ENCODE measurements at regions not wholly inside any gene's neighbourhood (a gene's known extent, or its start where the extent isn't known, plus 50 kb on each side); places are given as distances from the start of the nearest gene placed in this dataset.

- TF ChIP-seq REST (IDR thresholded peaks at IDR 0.05; ENCODE audit: unreplicated experiment) (no peak), ZNF114 (CRISPR knock-in tag; IDR thresholded peaks at IDR 0.05) (no peak), NANOG (IDR thresholded peaks at IDR 0.05; ENCODE audit: borderline replicate concordance) (no peak), ETS1 (IDR thresholded peaks at IDR 0.05) (no peak), EZH2 (IDR thresholded peaks at IDR 0.05; ENCODE audit: low read depth, unreplicated experiment) (no peak), EZH2phosphoT487 (IDR thresholded peaks at IDR 0.05; ENCODE audit: unreplicated experiment) (no peak), CREB1 (CRISPR knock-in tag; IDR thresholded peaks at IDR 0.05; ENCODE audit: low read depth) (no peak), STAT1 (IDR thresholded peaks at IDR 0.05; ENCODE audit: unreplicated experiment) (no peak), ZNF331 (CRISPR knock-in tag; IDR thresholded peaks at IDR 0.05; ENCODE audit: low read depth) (no peak), CTCF (conservative IDR thresholded peaks at IDR 0.05; ENCODE audit: low read depth in 2 of 2) (no peak), JUNB (IDR thresholded peaks at IDR 0.05; ENCODE audit: unreplicated experiment) (no peak)
These were observed 213.0 kb upstream of the ADAMTS16 start (continued) for GRCh38 chr5:4927097-4927496.

- Histone ChIP-seq H3K79me2 (replicated peaks; ENCODE audit: insufficient read depth) (no peaks in the 10 kb centered on the region), H3K4me3 (no peak overlapping the region), H3K36me3 (ENCODE audit: insufficient read depth) (no peaks in the 10 kb centered on the region), H2AFZ (no peak overlapping the region), H3K27me3 (ENCODE audit: insufficient read depth) (no peaks in the 10 kb centered on the region), H4K20me1 (replicated peaks; ENCODE audit: insufficient read depth) (no peaks in the 10 kb centered on the region), H3K27ac (ENCODE audit: low read depth) (no peak overlapping the region), H3K4me1 (ENCODE audit: insufficient read depth) (no peaks in the 10 kb centered on the region), H3K4me2 (no peak overlapping the region), H3F3A (replicated peaks; ENCODE audit: low read depth) (no peaks in the 10 kb centered on the region), H3K9me2 (ENCODE audit: insufficient read depth) (no peaks in the 10 kb centered on the region)
- peaks cover 2% of the 10 kb centered on the region for H3K27me3 Mint-ChIP-seq (ENCODE audit: insufficient read depth, low read depth, poor library complexity)
- H3K9me3 Mint-ChIP-seq: no peaks in the 10 kb centered on the region; the same call in 2 of the 3 replicates
- no peaks in the 10 kb centered on the region for H3K36me3 Mint-ChIP-seq (ENCODE audit: low read depth)
- DNase-seq (ENCODE audit: low spot score) (no peak), ATAC-seq (peak; percentile 36; the same call in 1 of the 3 replicates)
- no peak overlapping the region for H3K4me3 Mint-ChIP-seq
- peaks cover 9% of the 10 kb centered on the region; the same call in 2 of the 3 replicates for H3K4me1 Mint-ChIP-seq
- H3K27ac Mint-ChIP-seq: no peak overlapping the region
- TF ChIP-seq CREB1 (CRISPR knock-in tag; IDR thresholded peaks at IDR 0.05; ENCODE audit: low read depth) (no peak), ZNF114 (CRISPR knock-in tag; IDR thresholded peaks at IDR 0.05) (no peak), EZH2phosphoT487 (IDR thresholded peaks at IDR 0.05; ENCODE audit: unreplicated experiment) (no peak), ZNF462 (CRISPR knock-in tag; IDR thresholded peaks at IDR 0.05) (no peak)
These were observed 211.7 kb upstream of the ADAMTS16 start for GRCh38 chr5:4928409-4928808.

Data from GM23338 (cell line).